HepG2 (cell line): ENCODE measurements at regions not wholly inside any gene's neighbourhood (a gene's known extent, or its start where the extent isn't known, plus 50 kb on each side); places are given as distances from the start of the nearest gene placed in this dataset.

Experiments
- ATAC-seq: fragments of 200-7000 bp; cut with Tn5 transposase; 3 replicates; pipeline ENCODE4 v1.9.1; 2020; ENCODE audit warnings: mild to moderate bottlenecking, moderate library complexity
- BruUV-seq: library from RNA; stranded (reverse); fragments of 400-500 nt; replicated peaks from 2 replicates; lab custom pipeline; 2021; lab: Mats Ljungman, UMichigan
- CTCF ChIA-PET: fragments of 300-600 bp; formaldehyde crosslinking; extraction: SDS; loops from one replicate; lab custom pipeline; 2021; ENCODE audit warnings: low total read pairs, inconsistent platforms, low intra/inter-chr PET ratio; lab: Yijun Ruan, JAX
- POLR2A ChIA-PET: fragments of 350-600 bp; sonication (Branson Sonifier 250); formaldehyde crosslinking; loops from one replicate; lab custom pipeline; 2020; ENCODE audit warnings: antibody characterized with exemption, inconsistent platforms; lab: Yijun Ruan, JAX
- DNase-seq: peaks from one replicate; pipeline ENCODE4 v3.0.0-alpha.2; 2015; ENCODE audit warnings: low spot score
- FAIRE-seq: peaks from 3 replicates; lab custom pipeline; 2011; peaks lifted over from hg19 to GRCh38; lab: Jason Lieb, UNC
- H2AFZ ChIP-seq: one replicate; pipeline ENCODE4 v1.6.1; 2011; ENCODE audit warnings: low read length, inconsistent platforms
- H3K27ac ChIP-seq: fragments of 300-600 bp; 3 replicates; pipeline ENCODE4 v1.8.0; 2011; ENCODE audit warnings: mixed run types, mild to moderate bottlenecking, mixed read lengths, low read length, inconsistent platforms; ENCODE audit not compliant: insufficient read depth; ENCODE audit errors: extremely low read length
- H3K27me3 ChIP-seq, 2 experiments: fragments of 200-600 bp in 1 of 2; 2 replicates in 1 of 2; 3 replicates in 1 of 2; pipeline versions ENCODE4 v1.6.0 to v1.8.0; 2011; ENCODE audit warnings: low read length in 2 of 2, mild to moderate bottlenecking in 2 of 2, moderate library complexity in 2 of 2, inconsistent platforms in 1 of 2; ENCODE audit not compliant: insufficient read depth in 2 of 2, control insufficient read depth in 1 of 2
- H3K36me3 ChIP-seq, 2 experiments: fragments of 200-600 bp in 1 of 2; replicated peaks in 1 of 2; 2 replicates in 1 of 2; 3 replicates in 1 of 2; pipeline versions ENCODE4 v1.5.1 to v1.8.0; 2011; ENCODE audit warnings: low read length in 2 of 2, inconsistent platforms in 1 of 2; ENCODE audit not compliant: insufficient read depth in 2 of 2, control insufficient read depth in 1 of 2
- H3K4me1 ChIP-seq: 2 replicates; pipeline ENCODE4 v1.5.1; 2012; ENCODE audit warnings: low read length, inconsistent platforms; ENCODE audit not compliant: insufficient read depth
- H3K4me2 ChIP-seq: 2 replicates; pipeline ENCODE4 v1.6.0; 2011; ENCODE audit warnings: low read depth, low read length, inconsistent platforms
- H3K4me3 ChIP-seq, 3 experiments: fragments of 200-600 bp in 1 of 3; sonication (generic), shearing (Covaris generic) in 1 of 3; replicated peaks in 1 of 3; 2 replicates each; pipeline ENCODE4 v1.5.1; 2011 to 2016; ENCODE audit warnings: low read length in 3 of 3, inconsistent platforms in 2 of 3, low read depth in 2 of 3, mild to moderate bottlenecking in 2 of 3, control low read depth in 1 of 3, mixed read lengths in 1 of 3; ENCODE audit not compliant: insufficient read depth in 1 of 3
- H3K79me2 ChIP-seq: one replicate; pipeline ENCODE4 v1.6.1; 2011; ENCODE audit warnings: low read length, inconsistent platforms; ENCODE audit not compliant: insufficient read depth
- H3K9ac ChIP-seq: 2 replicates; pipeline ENCODE4 v1.6.0; 2011; ENCODE audit warnings: mild to moderate bottlenecking, low read depth, low read length, inconsistent platforms; ENCODE audit not compliant: insufficient read depth
- H3K9me3 ChIP-seq: 2 replicates; pipeline ENCODE4 v1.5.1; 2012; ENCODE audit warnings: mild to moderate bottlenecking, low read length
- H4K20me1 ChIP-seq: 2 replicates; pipeline ENCODE4 v1.6.0; 2011; ENCODE audit warnings: inconsistent platforms, mild to moderate bottlenecking, low read length, moderate library complexity; ENCODE audit not compliant: insufficient read depth
- CENPT ChIP-seq: sonication (generic); formaldehyde crosslinking; IDR thresholded peaks from 2 replicates; pipeline ENCODE4 v1.8.0; 2022; ENCODE audit warnings: low read depth, mild to moderate bottlenecking, moderate library complexity, missing genetic modification reagents
- CREB1 ChIP-seq, 2 experiments: fragments of 450-650 bp in 1 of 2; IDR thresholded peaks; 2 replicates each; pipeline ENCODE4 v1.6.1; 2016 to 2017; ENCODE audit warnings: control low read depth in 1 of 2, mild to moderate bottlenecking in 1 of 2, missing compliant biosample characterization in 1 of 2, missing genetic modification characterization in 1 of 2
- MED13 ChIP-seq: sonication (generic); formaldehyde crosslinking; IDR thresholded peaks from 2 replicates; pipeline ENCODE4 v1.5.0; 2020; ENCODE audit warnings: missing genetic modification reagents
- MTA1 ChIP-seq: sonication (generic); formaldehyde crosslinking; IDR thresholded peaks from 2 replicates; pipeline ENCODE4 v1.4.0; 2020; ENCODE audit warnings: missing genetic modification reagents, mild to moderate bottlenecking, borderline replicate concordance
- TAF15 ChIP-seq: fragments of 200-400 bp; formaldehyde crosslinking; IDR thresholded peaks from one replicate; pipeline ENCODE4 v1.6.1; 2018; ENCODE audit warnings: mild to moderate bottlenecking, low read depth, low read length; ENCODE audit not compliant: poor library complexity, severe bottlenecking
- ZNF335 ChIP-seq: sonication (generic); formaldehyde crosslinking; IDR thresholded peaks from 2 replicates; pipeline ENCODE4 v1.4.0; 2020; ENCODE audit warnings: missing genetic modification reagents
- ZNF615 ChIP-seq: sonication (generic); formaldehyde crosslinking; IDR thresholded peaks from 2 replicates; pipeline ENCODE4 v1.5.0; 2020; ENCODE audit warnings: mild to moderate bottlenecking, missing genetic modification reagents, borderline replicate concordance
- ZZZ3 ChIP-seq: sonication (generic); formaldehyde crosslinking; IDR thresholded peaks from 2 replicates; pipeline ENCODE4 v1.4.0; 2020; ENCODE audit warnings: missing genetic modification reagents, mild to moderate bottlenecking, borderline replicate concordance
- WGBS: methylation state at CpG from one replicate; pipeline ENCODE4 v1.1.6; 2017; ENCODE audit warnings: low lambda C conversion rate; 5-methylcytosine and 5-hydroxymethylcytosine counted together
- in situ Hi-C: cut with HindIII; loops from 2 replicates; pipeline ENCODE4 v1.10.0; 2017; ENCODE audit warnings: low pct_unique_long_range_greater_than_20kb; ENCODE audit not compliant: extremely low pct_ligation_motif_present
- intact Hi-C: fragments of 100-400 bp; cut with micrococcal nuclease; formaldehyde crosslinking; loops from one replicate; pipeline ENCODE4 v1.10.0; 2022; ENCODE audit not compliant: unreplicated experiment
- TF ChIP-seq, protein P1 (sequence below): sonication (generic); formaldehyde crosslinking; IDR thresholded peaks from 2 replicates; pipeline ENCODE4 v1.8.0; 2022; ENCODE audit warnings: mild to moderate bottlenecking, missing genetic modification reagents, moderate library complexity
- TF ChIP-seq, protein P2 (sequence below), 2 experiments: fragments of 450-650 bp in 1 of 2; sonication (generic) in 1 of 2; formaldehyde crosslinking in 1 of 2; IDR thresholded peaks; 2 replicates each; pipeline versions ENCODE4 v1.6.1 to v1.8.0; 2016 to 2022; ENCODE audit warnings: antibody characterized with exemption in 1 of 2, mild to moderate bottlenecking in 1 of 2, missing genetic modification reagents in 1 of 2
- TF ChIP-seq, protein P3 (sequence below): sonication (generic); formaldehyde crosslinking; IDR thresholded peaks from 2 replicates; pipeline ENCODE4 v1.9.0; 2022; ENCODE audit warnings: missing genetic modification reagents, mild to moderate bottlenecking, borderline replicate concordance

DNA sequence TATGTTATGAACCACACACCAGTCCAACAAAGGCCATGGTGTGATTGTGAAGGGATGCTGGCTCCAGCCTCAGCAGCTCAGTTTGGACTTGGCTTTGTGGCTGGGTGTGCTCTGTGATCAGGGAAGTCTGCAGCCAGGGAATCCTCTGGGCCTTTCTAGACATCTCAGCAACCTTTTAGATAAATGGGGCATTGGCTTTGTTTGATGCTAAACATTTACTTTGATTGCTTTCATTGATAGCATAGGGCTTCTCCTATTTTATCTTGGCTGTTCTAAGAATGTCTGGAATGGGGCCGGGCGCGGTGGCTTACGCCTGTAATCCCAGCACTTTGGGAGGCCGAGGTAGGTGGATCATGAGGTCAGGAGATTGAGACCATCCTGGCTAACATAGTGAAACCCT, 104.5 kb downstream of the VAPA start:
- Histone ChIP-seq H3K36me3 (no peaks in the 10 kb centered on the region), H2AFZ (no peak overlapping the region), H3K79me2 (no peaks in the 10 kb centered on the region), H3K4me1 (no peaks in the 10 kb centered on the region), H3K4me2 (no peak overlapping the region), H4K20me1 (no peaks in the 10 kb centered on the region), H3K9me3 (no peaks in the 10 kb centered on the region), H3K27me3 (peaks cover 0 to 10% of the 10 kb centered on the region in 2 experiments; a peak in 1 of 5 replicates), H3K4me3 (no peak overlapping the region), H3K9ac (no peak overlapping the region), H3K27ac (no peak overlapping the region)
- WGBS, result 86% methylated on average over 5 of the region's 5 CpGs
- ChIA-PET CTCF (no interaction called here), POLR2A (no interaction called here)
- intact Hi-C loops (no loop called here), in situ Hi-C loops (no loop called here)
- no TSS peak for BruUV-seq
- ATAC-seq (no peak), DNase-seq (no peak), FAIRE-seq (no peak)
- TF ChIP-seq MTA1 (CRISPR knock-in tag), result no peak
- no peak for TF ChIP-seq CREB1 (IDR thresholded peaks at IDR 0.05)
- no peak for TF ChIP-seq CREB1 (CRISPR knock-in tag; IDR thresholded peaks at IDR 0.05)
- TF ChIP-seq CENPT, result no peak
- TF ChIP-seq, protein P1, sequence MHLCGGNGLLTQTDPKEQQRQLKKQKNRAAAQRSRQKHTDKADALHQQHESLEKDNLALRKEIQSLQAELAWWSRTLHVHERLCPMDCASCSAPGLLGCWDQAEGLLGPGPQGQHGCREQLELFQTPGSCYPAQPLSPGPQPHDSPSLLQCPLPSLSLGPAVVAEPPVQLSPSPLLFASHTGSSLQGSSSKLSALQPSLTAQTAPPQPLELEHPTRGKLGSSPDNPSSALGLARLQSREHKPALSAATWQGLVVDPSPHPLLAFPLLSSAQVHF (CRISPR knock-in tag), result no peak
- no peak for TF ChIP-seq ZZZ3 (CRISPR knock-in tag)
- TF ChIP-seq, protein P2, sequence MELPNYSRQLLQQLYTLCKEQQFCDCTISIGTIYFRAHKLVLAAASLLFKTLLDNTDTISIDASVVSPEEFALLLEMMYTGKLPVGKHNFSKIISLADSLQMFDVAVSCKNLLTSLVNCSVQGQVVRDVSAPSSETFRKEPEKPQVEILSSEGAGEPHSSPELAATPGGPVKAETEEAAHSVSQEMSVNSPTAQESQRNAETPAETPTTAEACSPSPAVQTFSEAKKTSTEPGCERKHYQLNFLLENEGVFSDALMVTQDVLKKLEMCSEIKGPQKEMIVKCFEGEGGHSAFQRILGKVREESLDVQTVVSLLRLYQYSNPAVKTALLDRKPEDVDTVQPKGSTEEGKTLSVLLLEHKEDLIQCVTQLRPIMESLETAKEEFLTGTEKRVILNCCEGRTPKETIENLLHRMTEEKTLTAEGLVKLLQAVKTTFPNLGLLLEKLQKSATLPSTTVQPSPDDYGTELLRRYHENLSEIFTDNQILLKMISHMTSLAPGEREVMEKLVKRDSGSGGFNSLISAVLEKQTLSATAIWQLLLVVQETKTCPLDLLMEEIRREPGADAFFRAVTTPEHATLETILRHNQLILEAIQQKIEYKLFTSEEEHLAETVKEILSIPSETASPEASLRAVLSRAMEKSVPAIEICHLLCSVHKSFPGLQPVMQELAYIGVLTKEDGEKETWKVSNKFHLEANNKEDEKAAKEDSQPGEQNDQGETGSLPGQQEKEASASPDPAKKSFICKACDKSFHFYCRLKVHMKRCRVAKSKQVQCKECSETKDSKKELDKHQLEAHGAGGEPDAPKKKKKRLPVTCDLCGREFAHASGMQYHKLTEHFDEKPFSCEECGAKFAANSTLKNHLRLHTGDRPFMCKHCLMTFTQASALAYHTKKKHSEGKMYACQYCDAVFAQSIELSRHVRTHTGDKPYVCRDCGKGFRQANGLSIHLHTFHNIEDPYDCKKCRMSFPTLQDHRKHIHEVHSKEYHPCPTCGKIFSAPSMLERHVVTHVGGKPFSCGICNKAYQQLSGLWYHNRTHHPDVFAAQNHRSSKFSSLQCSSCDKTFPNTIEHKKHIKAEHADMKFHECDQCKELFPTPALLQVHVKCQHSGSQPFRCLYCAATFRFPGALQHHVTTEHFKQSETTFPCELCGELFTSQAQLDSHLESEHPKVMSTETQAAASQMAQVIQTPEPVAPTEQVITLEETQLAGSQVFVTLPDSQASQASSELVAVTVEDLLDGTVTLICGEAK (IDR thresholded peaks at IDR 0.05), result no peak
- TF ChIP-seq, protein P2 (CRISPR knock-in tag; IDR thresholded peaks at IDR 0.05), result no peak
- TF ChIP-seq TAF15, result no peak
- no peak for TF ChIP-seq ZNF335
- no peak for TF ChIP-seq ZNF615 (CRISPR knock-in tag)
- TF ChIP-seq, protein P3, sequence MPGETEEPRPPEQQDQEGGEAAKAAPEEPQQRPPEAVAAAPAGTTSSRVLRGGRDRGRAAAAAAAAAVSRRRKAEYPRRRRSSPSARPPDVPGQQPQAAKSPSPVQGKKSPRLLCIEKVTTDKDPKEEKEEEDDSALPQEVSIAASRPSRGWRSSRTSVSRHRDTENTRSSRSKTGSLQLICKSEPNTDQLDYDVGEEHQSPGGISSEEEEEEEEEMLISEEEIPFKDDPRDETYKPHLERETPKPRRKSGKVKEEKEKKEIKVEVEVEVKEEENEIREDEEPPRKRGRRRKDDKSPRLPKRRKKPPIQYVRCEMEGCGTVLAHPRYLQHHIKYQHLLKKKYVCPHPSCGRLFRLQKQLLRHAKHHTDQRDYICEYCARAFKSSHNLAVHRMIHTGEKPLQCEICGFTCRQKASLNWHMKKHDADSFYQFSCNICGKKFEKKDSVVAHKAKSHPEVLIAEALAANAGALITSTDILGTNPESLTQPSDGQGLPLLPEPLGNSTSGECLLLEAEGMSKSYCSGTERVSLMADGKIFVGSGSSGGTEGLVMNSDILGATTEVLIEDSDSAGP (CRISPR knock-in tag), result no peak
- TF ChIP-seq MED13 (CRISPR knock-in tag), result no peak
